Keratinocyte (primary cell): ENCODE measurements at regions not wholly inside any gene's neighbourhood (a gene's known extent, or its start where the extent isn't known, plus 50 kb on each side); places are given as distances from the start of the nearest gene placed in this dataset.

ENCODE experiments used
- DNase-seq: peaks from one replicate; pipeline ENCODE4 v3.0.0-alpha.2; 2011; ENCODE audit warnings: low read depth, missing footprints, low spot score
- FAIRE-seq: peaks from 2 replicates; lab custom pipeline; 2011; peaks lifted over from hg19 to GRCh38; lab: Jason Lieb, UNC
- H2AFZ ChIP-seq: 2 replicates; pipeline ENCODE4 v1.6.0; 2012; ENCODE audit warnings: low read length, control low read depth, inconsistent platforms; ENCODE audit not compliant: control insufficient read depth
- H3K27ac ChIP-seq: 2 replicates; pipeline ENCODE4 v1.5.1; 2011; ENCODE audit warnings: low read length; ENCODE audit not compliant: control insufficient read depth, insufficient read depth
- H3K27me3 ChIP-seq: 3 replicates; pipeline ENCODE4 v1.6.0; 2011; ENCODE audit warnings: low read length; ENCODE audit not compliant: control insufficient read depth, insufficient read depth; ENCODE audit errors: extremely low read depth
- H3K36me3 ChIP-seq, 2 experiments: 2 replicates in 1 of 2; 3 replicates in 1 of 2; pipeline ENCODE4 v1.5.1; 2011; ENCODE audit warnings: low read length in 2 of 2, mild to moderate bottlenecking in 1 of 2; ENCODE audit not compliant: control insufficient read depth in 2 of 2, insufficient read depth in 2 of 2; ENCODE audit errors: extremely low read depth in 1 of 2
- H3K4me1 ChIP-seq: 3 replicates; pipeline ENCODE4 v1.5.1; 2011; ENCODE audit warnings: low read length; ENCODE audit not compliant: control insufficient read depth, insufficient read depth; ENCODE audit errors: extremely low read depth
- H3K4me2 ChIP-seq: 3 replicates; pipeline ENCODE4 v1.6.0; 2011; ENCODE audit warnings: low read depth, low read length; ENCODE audit not compliant: control insufficient read depth, insufficient read depth; ENCODE audit errors: extremely low read depth
- H3K4me3 ChIP-seq, 3 experiments: fragments of 200-600 bp in 1 of 3; sonication (generic) in 1 of 3; 2 replicates in 2 of 3; 3 replicates in 1 of 3; pipeline ENCODE4 v1.5.1; 2011 to 2016; ENCODE audit warnings: low read length in 3 of 3, mild to moderate bottlenecking in 3 of 3, control low read depth in 2 of 3, inconsistent platforms in 1 of 3, low read depth in 1 of 3, mixed read lengths in 1 of 3, mixed run types in 1 of 3, moderate library complexity in 1 of 3; ENCODE audit not compliant: control insufficient read depth in 2 of 3, insufficient read depth in 2 of 3; ENCODE audit errors: extremely low read depth in 1 of 3
- H3K79me2 ChIP-seq: 2 replicates; pipeline ENCODE4 v1.6.0; 2012; ENCODE audit warnings: low read length; ENCODE audit not compliant: control insufficient read depth, insufficient read depth
- H3K9ac ChIP-seq: 3 replicates; pipeline ENCODE4 v1.6.0; 2011; ENCODE audit warnings: low read length; ENCODE audit not compliant: control insufficient read depth, insufficient read depth; ENCODE audit errors: extremely low read depth
- H3K9me1 ChIP-seq: 3 replicates; pipeline ENCODE4 v1.6.0; 2011; ENCODE audit warnings: low read length; ENCODE audit not compliant: control insufficient read depth, insufficient read depth; ENCODE audit errors: extremely low read depth
- H3K9me3 ChIP-seq: 2 replicates; pipeline ENCODE4 v1.5.1; 2012; ENCODE audit warnings: low read depth, low read length; ENCODE audit not compliant: control insufficient read depth
- H4K20me1 ChIP-seq: 3 replicates; pipeline ENCODE4 v1.6.0; 2011; ENCODE audit warnings: low read length; ENCODE audit not compliant: control insufficient read depth, insufficient read depth; ENCODE audit errors: extremely low read depth
- CTCF ChIP-seq, 3 experiments: IDR thresholded peaks in 1 of 3; conservative IDR thresholded peaks in 1 of 3; optimal IDR thresholded peaks in 1 of 3; 2 replicates in 2 of 3; 3 replicates in 1 of 3; pipeline versions ENCODE3 to v1.5.1; 2011; ENCODE audit warnings: low read length in 3 of 3, mild to moderate bottlenecking in 3 of 3, moderate library complexity in 2 of 3, control low read depth in 1 of 3, inconsistent platforms in 1 of 3; ENCODE audit not compliant: insufficient read depth in 2 of 3; ENCODE audit errors: extremely low read depth in 1 of 3
- EZH2 ChIP-seq: IDR thresholded peaks from one replicate; pipeline ENCODE4 v1.6.1; 2012; ENCODE audit warnings: inconsistent platforms, mild to moderate bottlenecking, low read length, moderate library complexity
- dilution Hi-C: fragments of 300-500 bp; cut with MboI; formaldehyde crosslinking; loops from one replicate; pipeline ENCODE4 v1.7.0; 2020; ENCODE audit warnings: low sequenced_read_pairs; ENCODE audit not compliant: extremely low pct_ligation_motif_present

- H3K4me1 ChIP-seq = no peaks in the 10 kb centered on the region
- DNase-seq (no peak), FAIRE-seq (no peak)
- no peak overlapping the region for H3K9ac ChIP-seq
- no peak for TF ChIP-seq CTCF (optimal IDR thresholded peaks at IDR 0.05 in 1 of 3, IDR thresholded peaks at IDR 0.05 in 1 of 3, conservative IDR thresholded peaks at IDR 0.05 in 1 of 3; ENCODE audit: extremely low read depth in 1 of 3, insufficient read depth in 2 of 3, low read length in 3 of 3)
- TF ChIP-seq EZH2 = no peak
- no peak overlapping the region for H3K27ac ChIP-seq
- no peaks in the 10 kb centered on the region for H3K79me2 ChIP-seq
- H3K36me3 ChIP-seq = no peaks in the 10 kb centered on the region
- H3K27me3 ChIP-seq = no peaks in the 10 kb centered on the region
- dilution Hi-C loops = no loop called here
- no peaks in the 10 kb centered on the region for H3K9me1 ChIP-seq
- H3K4me2 ChIP-seq = no peak overlapping the region
- H3K9me3 ChIP-seq = peaks cover 19% of the 10 kb centered on the region
- no peak overlapping the region for H2AFZ ChIP-seq
- H3K4me3 ChIP-seq = no peak overlapping the region
- no peaks in the 10 kb centered on the region for H4K20me1 ChIP-seq
Measured at GRCh38 chr22:48309115-48309705, 1518.5 kb downstream of the BRD1 start.

- Histone ChIP-seq H3K79me2 (no peaks in the 10 kb centered on the region), H3K4me1 (no peaks in the 10 kb centered on the region), H3K36me3 (no peaks in the 10 kb centered on the region), H3K4me3 (no peak overlapping the region), H3K27me3 (no peaks in the 10 kb centered on the region), H4K20me1 (no peaks in the 10 kb centered on the region), H3K9ac (no peak overlapping the region), H2AFZ (no peak overlapping the region), H3K9me3 (peaks cover 15% of the 10 kb centered on the region), H3K27ac (no peak overlapping the region), H3K4me2 (no peak overlapping the region), H3K9me1 (no peaks in the 10 kb centered on the region)
- TF ChIP-seq EZH2 (no peak), CTCF (optimal IDR thresholded peaks at IDR 0.05 in 1 of 3, IDR thresholded peaks at IDR 0.05 in 1 of 3, conservative IDR thresholded peaks at IDR 0.05 in 1 of 3; ENCODE audit: extremely low read depth in 1 of 3, insufficient read depth in 2 of 3, low read length in 3 of 3) (no peak)
- dilution Hi-C loops = no loop called here
- DNase-seq (no peak), FAIRE-seq (no peak)
Measured at GRCh38 chr22:48307931-48308330, 1519.7 kb downstream of the BRD1 start.
